ENCODE measurements at regions not wholly inside any gene's neighbourhood (a gene's known extent, or its start where the extent isn't known, plus 50 kb on each side); places are given as distances from the start of the nearest gene placed in this dataset.

DNA sequence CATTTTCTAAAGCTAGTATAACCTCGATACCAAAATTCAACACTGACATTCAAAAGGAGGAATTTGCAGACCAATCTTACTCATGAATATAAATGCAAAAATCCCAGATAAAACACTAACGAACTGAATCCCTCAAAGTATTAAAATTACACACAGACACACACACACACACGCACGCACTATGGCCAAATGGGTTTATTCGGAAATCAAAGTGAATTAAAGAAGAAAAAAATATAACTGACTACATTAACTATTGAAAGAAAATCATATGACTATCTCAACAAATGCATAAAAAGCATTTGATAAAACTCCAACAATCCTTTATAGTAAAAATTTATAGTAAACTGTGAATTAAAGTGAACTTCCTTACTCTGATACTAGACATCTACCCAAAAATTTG, 97.9 kb upstream of the HNRNPA3 start:
- TF ChIP-seq EGR1 (IDR thresholded peaks at IDR 0.05) (no peak), CEBPB (IDR thresholded peaks at IDR 0.05) (no peak), YY1 (IDR thresholded peaks at IDR 0.05; ENCODE audit: low read depth) (no peak), FOXM1 (IDR thresholded peaks at IDR 0.05; ENCODE audit: borderline replicate concordance, low read depth) (no peak), TAF1 (IDR thresholded peaks at IDR 0.05; ENCODE audit: low read depth) (no peak), CREB1 (IDR thresholded peaks at IDR 0.05; ENCODE audit: low read depth) (no peak)
